ENCODE measurements at regions not wholly inside any gene's neighbourhood (a gene's known extent, or its start where the extent isn't known, plus 50 kb on each side); places are given as distances from the start of the nearest gene placed in this dataset.
"Not testable (repeated sequence)": the region's sequence is repeated elsewhere in the genome, so short reads cannot be mapped to it uniquely, and the experiment has no call there.

- intact Hi-C loops (cut with micrococcal nuclease) = no loop called here
- H3K27me3 Mint-ChIP-seq (ENCODE audit: insufficient read depth, unreplicated experiment) = no peaks in the 10 kb centered on the region
- BruUV-seq (replicated peaks) = no TSS peak
- DNase-seq (ENCODE audit: unreplicated experiment) = no peak
- H3K9me3 Mint-ChIP-seq (ENCODE audit: unreplicated experiment) = no peaks in the 10 kb centered on the region
- no peak for TF ChIP-seq CTCF (IDR thresholded peaks at IDR 0.05; ENCODE audit: unreplicated experiment)
- no peak overlapping the region for H3K27ac Mint-ChIP-seq (ENCODE audit: low read depth, unreplicated experiment)
- ChIA-PET CTCF (no interaction called here), POLR2A (interaction anchor here (0.6 kb wide), 1 partner anchor 425 kb away, joined by 3 read pairs; no protein-coding TSS in a partner anchor)
- H3K36me3 Mint-ChIP-seq (ENCODE audit: insufficient read depth, unreplicated experiment) = no peaks in the 10 kb centered on the region
- peaks cover 10% of the 10 kb centered on the region for H3K4me1 Mint-ChIP-seq (ENCODE audit: insufficient read depth, unreplicated experiment)
- no peak overlapping the region for H3K4me3 Mint-ChIP-seq (ENCODE audit: unreplicated experiment)
Measured at GRCh38 chr5:61232490-61233050, 70.3 kb upstream of the SMIM15 start.

GRCh38 chr5:61234019-61234418, 71.8 kb upstream of the SMIM15 start:
- no peak for TF ChIP-seq CTCF (IDR thresholded peaks at IDR 0.05; ENCODE audit: unreplicated experiment)
- intact Hi-C loops (cut with micrococcal nuclease) = no loop called here
- ChIA-PET CTCF (interaction anchor here (0.5 to 0.7 kb wide), 2 partner anchors 92 to 414 kb away, joined by 3 read pairs; no protein-coding TSS in a partner anchor), POLR2A (interaction anchor here (0.8 to 1.5 kb wide), 2 partner anchors 21 to 97 kb away, joined by 4 to 5 read pairs; partner anchors contain the start of gene ZSWIM6)
- Mint-ChIP-seq H3K36me3 (ENCODE audit: insufficient read depth, unreplicated experiment) (no peaks in the 10 kb centered on the region), H3K27me3 (ENCODE audit: insufficient read depth, unreplicated experiment) (no peaks in the 10 kb centered on the region), H3K9me3 (ENCODE audit: unreplicated experiment) (no peaks in the 10 kb centered on the region), H3K4me1 (ENCODE audit: insufficient read depth, unreplicated experiment) (peaks cover 4% of the 10 kb centered on the region), H3K27ac (ENCODE audit: low read depth, unreplicated experiment) (no peak overlapping the region), H3K4me3 (ENCODE audit: unreplicated experiment) (no peak overlapping the region)
- no peak for DNase-seq (ENCODE audit: unreplicated experiment)
- no TSS peak for BruUV-seq (replicated peaks)

- H3K27me3 Mint-ChIP-seq (ENCODE audit: insufficient read depth, unreplicated experiment); BruUV-seq (replicated peaks); H3K4me3 Mint-ChIP-seq (ENCODE audit: unreplicated experiment); H3K9me3 Mint-ChIP-seq (ENCODE audit: unreplicated experiment); DNase-seq (ENCODE audit: unreplicated experiment); POLR2A ChIA-PET; intact Hi-C loops (cut with micrococcal nuclease); CTCF ChIA-PET; H3K4me1 Mint-ChIP-seq (ENCODE audit: insufficient read depth, unreplicated experiment); H3K27ac Mint-ChIP-seq (ENCODE audit: low read depth, unreplicated experiment); H3K36me3 Mint-ChIP-seq (ENCODE audit: insufficient read depth, unreplicated experiment): not testable (repeated sequence)
Measured at GRCh38 chr5:61236715-61237114, 74.4 kb upstream of the SMIM15 start.

- Mint-ChIP-seq H3K36me3 (ENCODE audit: insufficient read depth, unreplicated experiment) (no peaks in the 10 kb centered on the region), H3K4me1 (ENCODE audit: insufficient read depth, unreplicated experiment) (no peaks in the 10 kb centered on the region), H3K9me3 (ENCODE audit: unreplicated experiment) (peaks cover 11% of the 10 kb centered on the region), H3K27ac (ENCODE audit: low read depth, unreplicated experiment) (no peak overlapping the region), H3K4me3 (ENCODE audit: unreplicated experiment) (no peak overlapping the region), H3K27me3 (ENCODE audit: insufficient read depth, unreplicated experiment) (no peaks in the 10 kb centered on the region)
- ChIA-PET POLR2A (interaction anchor here (0.6 kb wide), 1 partner anchor 668 kb away, joined by 3 read pairs; no protein-coding TSS in a partner anchor), CTCF (interaction anchor here (0.6 kb wide), 1 partner anchor 67 kb away, joined by 3 read pairs; no protein-coding TSS in a partner anchor)
- BruUV-seq (replicated peaks) = no TSS peak
- intact Hi-C loops (cut with micrococcal nuclease) = no loop called here
- no peak for TF ChIP-seq CTCF (IDR thresholded peaks at IDR 0.05; ENCODE audit: unreplicated experiment)
- DNase-seq (ENCODE audit: unreplicated experiment) = peak; percentile 43
Measured at GRCh38 chr5:61245486-61245885, 83.2 kb upstream of the SMIM15 start.
